HUES6 (cell line): ENCODE measurements at regions not wholly inside any gene's neighbourhood (a gene's known extent, or its start where the extent isn't known, plus 50 kb on each side); places are given as distances from the start of the nearest gene placed in this dataset.

Experiments used
- H3K27ac ChIP-seq: 2 replicates; pipeline ENCODE4 v1.7.0; 2013; ENCODE audit warnings: low read depth, mild to moderate bottlenecking, low read length, inconsistent platforms
- H3K27me3 ChIP-seq: 2 replicates; pipeline ENCODE4 v1.6.1; 2013; ENCODE audit warnings: low read length; ENCODE audit not compliant: control insufficient read depth, insufficient read depth
- H3K36me3 ChIP-seq: 2 replicates; pipeline ENCODE4 v1.6.1; 2013; ENCODE audit warnings: low read length; ENCODE audit not compliant: control insufficient read depth, insufficient read depth
- H3K4me1 ChIP-seq: 2 replicates; pipeline ENCODE4 v1.6.1; 2013; ENCODE audit warnings: low read length; ENCODE audit not compliant: control insufficient read depth, insufficient read depth
- H3K4me3 ChIP-seq: 2 replicates; pipeline ENCODE4 v1.5.1; 2013; ENCODE audit warnings: low read depth, low read length
- H3K9ac ChIP-seq: one replicate; pipeline ENCODE4 v1.6.1; 2013; ENCODE audit warnings: mild to moderate bottlenecking, low read length
- H3K9me3 ChIP-seq: 2 replicates; pipeline ENCODE4 v1.6.1; 2013; ENCODE audit warnings: low read depth, low read length; ENCODE audit not compliant: control insufficient read depth, insufficient read depth

GRCh38 chr2:228624733-228625132 lies 443.2 kb upstream of the SPHKAP start:
- Histone ChIP-seq H3K27me3 (no peaks in the 10 kb centered on the region), H3K27ac (no peak overlapping the region), H3K4me1 (no peaks in the 10 kb centered on the region), H3K9ac (no peak overlapping the region), H3K36me3 (no peaks in the 10 kb centered on the region), H3K9me3 (no peaks in the 10 kb centered on the region), H3K4me3 (no peak overlapping the region)

DNA sequence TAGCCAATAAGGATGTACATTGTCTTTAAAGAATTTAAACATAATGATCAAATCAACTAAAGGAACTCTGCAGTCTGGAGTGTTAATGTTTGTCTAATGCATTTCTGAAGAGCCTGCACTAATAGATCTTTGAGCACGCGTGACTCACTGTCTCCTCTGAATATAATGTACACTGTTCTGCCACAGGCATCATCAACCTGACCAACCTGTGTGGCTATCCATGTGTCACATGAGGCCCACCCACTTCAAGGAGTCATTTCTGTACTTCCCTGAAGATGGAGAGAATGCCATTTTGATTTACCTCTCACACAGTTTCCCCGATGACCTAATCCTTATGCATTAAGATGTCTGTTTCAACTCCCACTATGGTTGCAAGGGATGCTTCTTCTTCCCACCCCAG lies 434.0 kb upstream of the SPHKAP start:
- H3K27me3 ChIP-seq: no peaks in the 10 kb centered on the region
- H3K4me1 ChIP-seq: no peaks in the 10 kb centered on the region
- no peaks in the 10 kb centered on the region for H3K36me3 ChIP-seq
- H3K4me3 ChIP-seq: no peak overlapping the region
- no peak overlapping the region for H3K9ac ChIP-seq
- no peak overlapping the region for H3K27ac ChIP-seq
- no peaks in the 10 kb centered on the region for H3K9me3 ChIP-seq

DNA sequence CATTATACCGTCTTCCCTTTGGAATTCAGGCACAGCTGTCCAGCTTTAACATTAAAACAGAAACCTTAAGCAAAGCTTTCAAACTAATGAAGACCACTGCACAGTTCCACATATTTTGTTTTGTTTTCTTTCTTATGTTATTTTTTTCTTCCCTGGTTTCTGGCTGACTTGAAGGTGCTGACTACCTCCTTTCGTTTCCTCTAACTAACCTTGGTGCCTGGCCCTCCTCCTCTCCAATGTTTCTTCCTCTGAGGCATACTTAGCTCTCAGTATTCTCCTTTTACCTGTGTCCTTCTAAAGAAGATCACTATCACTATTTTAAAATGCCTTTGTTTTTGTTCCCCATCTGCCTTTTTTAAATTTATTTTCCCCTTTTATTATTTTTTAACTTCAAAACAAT lies 433.3 kb upstream of the SPHKAP start:
- Histone ChIP-seq H3K9ac (no peak overlapping the region), H3K9me3 (no peaks in the 10 kb centered on the region), H3K4me1 (no peaks in the 10 kb centered on the region), H3K36me3 (no peaks in the 10 kb centered on the region), H3K4me3 (no peak overlapping the region), H3K27me3 (no peaks in the 10 kb centered on the region), H3K27ac (no peak overlapping the region)

GRCh38 chr2:228613133-228613850 lies 431.8 kb upstream of the SPHKAP start:
- Histone ChIP-seq H3K4me1 (no peaks in the 10 kb centered on the region), H3K9ac (no peak overlapping the region), H3K9me3 (no peaks in the 10 kb centered on the region), H3K4me3 (no peak overlapping the region), H3K27me3 (no peaks in the 10 kb centered on the region), H3K36me3 (no peaks in the 10 kb centered on the region), H3K27ac (no peak overlapping the region)

DNA sequence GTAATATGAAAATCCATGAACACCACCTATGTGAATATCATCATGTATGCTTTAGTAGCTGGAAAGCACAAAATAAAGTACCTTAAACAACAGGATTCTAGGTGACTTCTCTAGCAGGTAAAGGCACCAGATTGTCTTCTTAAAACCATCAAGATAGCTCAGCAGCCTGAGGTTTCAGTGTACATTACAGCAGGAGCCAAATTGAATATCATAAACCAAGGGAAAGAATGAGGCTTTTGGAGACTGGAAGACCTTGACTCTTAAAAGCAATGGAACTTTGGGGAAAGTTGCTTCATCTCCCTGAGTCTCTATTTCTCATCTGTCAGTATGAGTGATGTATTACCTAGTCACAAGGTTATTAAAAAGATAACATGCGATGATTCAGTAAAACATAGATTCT lies 429.7 kb upstream of the SPHKAP start:
- Histone ChIP-seq H3K36me3 (no peaks in the 10 kb centered on the region), H3K27ac (no peak overlapping the region), H3K9ac (no peak overlapping the region), H3K4me3 (no peak overlapping the region), H3K4me1 (no peaks in the 10 kb centered on the region), H3K9me3 (no peaks in the 10 kb centered on the region), H3K27me3 (no peaks in the 10 kb centered on the region)

- Histone ChIP-seq H3K9me3 (no peaks in the 10 kb centered on the region), H3K4me1 (no peaks in the 10 kb centered on the region), H3K9ac (no peak overlapping the region), H3K4me3 (no peak overlapping the region), H3K36me3 (no peaks in the 10 kb centered on the region), H3K27me3 (no peaks in the 10 kb centered on the region), H3K27ac (no peak overlapping the region)
Observed at GRCh38 chr2:228602288-228602687, 420.8 kb upstream of the SPHKAP start.

- Histone ChIP-seq H3K4me3 (no peak overlapping the region), H3K9ac (no peak overlapping the region), H3K4me1 (no peaks in the 10 kb centered on the region), H3K27me3 (no peaks in the 10 kb centered on the region), H3K36me3 (no peaks in the 10 kb centered on the region), H3K27ac (no peak overlapping the region), H3K9me3 (no peaks in the 10 kb centered on the region)
Observed at GRCh38 chr2:228600265-228600664, 418.8 kb upstream of the SPHKAP start.

- H3K4me3 ChIP-seq: no peak overlapping the region
- no peak overlapping the region for H3K9ac ChIP-seq
- H3K4me1 ChIP-seq: no peaks in the 10 kb centered on the region
- no peaks in the 10 kb centered on the region for H3K9me3 ChIP-seq
- H3K27me3 ChIP-seq: no peaks in the 10 kb centered on the region
- no peak overlapping the region for H3K27ac ChIP-seq
- no peaks in the 10 kb centered on the region for H3K36me3 ChIP-seq
Observed at GRCh38 chr2:228599781-228600180, 418.3 kb upstream of the SPHKAP start.

- H3K4me3 ChIP-seq: no peak overlapping the region
- no peaks in the 10 kb centered on the region for H3K4me1 ChIP-seq
- no peak overlapping the region for H3K9ac ChIP-seq
- H3K27ac ChIP-seq: no peak overlapping the region
- no peaks in the 10 kb centered on the region for H3K9me3 ChIP-seq
- H3K36me3 ChIP-seq: no peaks in the 10 kb centered on the region
- no peaks in the 10 kb centered on the region for H3K27me3 ChIP-seq
Observed at GRCh38 chr2:228599297-228599696, 417.8 kb upstream of the SPHKAP start.

DNA sequence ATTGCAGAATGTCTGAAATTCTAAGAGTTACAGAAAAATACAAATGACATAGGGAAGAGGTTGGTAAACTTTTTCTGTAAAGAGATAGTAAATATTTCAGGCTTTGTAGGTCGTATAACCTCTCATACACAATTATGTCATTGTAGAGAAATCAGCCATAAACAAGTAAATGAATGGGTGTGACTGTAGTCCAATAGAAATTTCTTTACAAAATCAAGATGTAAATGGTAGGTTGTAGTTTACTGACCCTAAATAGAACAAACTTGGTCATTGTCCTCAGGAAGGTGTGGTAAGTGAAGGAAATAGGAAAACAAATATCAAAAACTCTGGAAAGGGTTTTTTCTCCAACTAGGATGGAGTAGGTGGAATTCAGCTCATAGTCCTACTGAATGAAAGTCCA lies 415.5 kb upstream of the SPHKAP start:
- Histone ChIP-seq H3K9ac (no peak overlapping the region), H3K27me3 (no peaks in the 10 kb centered on the region), H3K4me1 (no peaks in the 10 kb centered on the region)

GRCh38 chr2:228594012-228594411 lies 412.5 kb upstream of the SPHKAP start:
- Histone ChIP-seq H3K27me3 (no peaks in the 10 kb centered on the region), H3K36me3 (no peaks in the 10 kb centered on the region), H3K9me3 (no peaks in the 10 kb centered on the region), H3K4me1 (no peaks in the 10 kb centered on the region), H3K27ac (no peak overlapping the region), H3K4me3 (no peak overlapping the region), H3K9ac (no peak overlapping the region)

More for the DNA sequence above, 415.5 kb upstream of the SPHKAP start:
- Histone ChIP-seq H3K4me3 (no peak overlapping the region), H3K9me3 (no peaks in the 10 kb centered on the region), H3K27ac (no peak overlapping the region), H3K36me3 (no peaks in the 10 kb centered on the region)

- H3K9me3 ChIP-seq: no peaks in the 10 kb centered on the region
- no peaks in the 10 kb centered on the region for H3K4me1 ChIP-seq
- no peak overlapping the region for H3K4me3 ChIP-seq
- no peak overlapping the region for H3K27ac ChIP-seq
- H3K36me3 ChIP-seq: no peaks in the 10 kb centered on the region
- H3K27me3 ChIP-seq: no peaks in the 10 kb centered on the region
- no peak overlapping the region for H3K9ac ChIP-seq
Observed at GRCh38 chr2:228592925-228593324, 411.4 kb upstream of the SPHKAP start.
